ENCODE measurements at regions not wholly inside any gene's neighbourhood (a gene's known extent, or its start where the extent isn't known, plus 50 kb on each side); places are given as distances from the start of the nearest gene placed in this dataset.

GRCh38 chr7:112654322-112655216, 135.6 kb downstream of the TMEM168 start:
- TF ChIP-seq, protein P1, sequence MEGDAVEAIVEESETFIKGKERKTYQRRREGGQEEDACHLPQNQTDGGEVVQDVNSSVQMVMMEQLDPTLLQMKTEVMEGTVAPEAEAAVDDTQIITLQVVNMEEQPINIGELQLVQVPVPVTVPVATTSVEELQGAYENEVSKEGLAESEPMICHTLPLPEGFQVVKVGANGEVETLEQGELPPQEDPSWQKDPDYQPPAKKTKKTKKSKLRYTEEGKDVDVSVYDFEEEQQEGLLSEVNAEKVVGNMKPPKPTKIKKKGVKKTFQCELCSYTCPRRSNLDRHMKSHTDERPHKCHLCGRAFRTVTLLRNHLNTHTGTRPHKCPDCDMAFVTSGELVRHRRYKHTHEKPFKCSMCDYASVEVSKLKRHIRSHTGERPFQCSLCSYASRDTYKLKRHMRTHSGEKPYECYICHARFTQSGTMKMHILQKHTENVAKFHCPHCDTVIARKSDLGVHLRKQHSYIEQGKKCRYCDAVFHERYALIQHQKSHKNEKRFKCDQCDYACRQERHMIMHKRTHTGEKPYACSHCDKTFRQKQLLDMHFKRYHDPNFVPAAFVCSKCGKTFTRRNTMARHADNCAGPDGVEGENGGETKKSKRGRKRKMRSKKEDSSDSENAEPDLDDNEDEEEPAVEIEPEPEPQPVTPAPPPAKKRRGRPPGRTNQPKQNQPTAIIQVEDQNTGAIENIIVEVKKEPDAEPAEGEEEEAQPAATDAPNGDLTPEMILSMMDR (IDR thresholded peaks at IDR 0.05) = no peak
- no peak for TF ChIP-seq POLR2A (IDR thresholded peaks at IDR 0.05)

All from heart left ventricle (tissue), 13 donors.